ENCODE measurements at regions not wholly inside any gene's neighbourhood (a gene's known extent, or its start where the extent isn't known, plus 50 kb on each side); places are given as distances from the start of the nearest gene placed in this dataset.
"Not testable (repeated sequence)": the region's sequence is repeated elsewhere in the genome, so short reads cannot be mapped to it uniquely, and the experiment has no call there.

- TF ChIP-seq POLR2A, CTCF, EP300 (IDR thresholded peaks at IDR 0.05): not testable (repeated sequence)
Observed at GRCh38 chr2:111430817-111431661, 310.3 kb downstream of the BCL2L11 start.

All from gastroesophageal sphincter (tissue), 3 donors.